Activated CD8-positive, alpha-beta memory T cell treated with anti-CD3 and anti-CD28 coated beads for 36 hours (primary cell): ENCODE measurements at regions not wholly inside any gene's neighbourhood (a gene's known extent, or its start where the extent isn't known, plus 50 kb on each side); places are given as distances from the start of the nearest gene placed in this dataset.
"Not testable (repeated sequence)": the region's sequence is repeated elsewhere in the genome, so short reads cannot be mapped to it uniquely, and the experiment has no call there.

Experiments
- CTCF ChIA-PET: fragments of 350-600 bp; sonication (Branson Sonifier 250); formaldehyde crosslinking; loops from one replicate; lab custom pipeline; 2021; ENCODE audit warnings: antibody characterized with exemption; lab: Charles Lee
- POLR2A ChIA-PET: fragments of 350-600 bp; sonication (Branson Sonifier 250); formaldehyde crosslinking; loops from one replicate; lab custom pipeline; 2021; ENCODE audit warnings: antibody characterized with exemption; lab: Charles Lee

DNA sequence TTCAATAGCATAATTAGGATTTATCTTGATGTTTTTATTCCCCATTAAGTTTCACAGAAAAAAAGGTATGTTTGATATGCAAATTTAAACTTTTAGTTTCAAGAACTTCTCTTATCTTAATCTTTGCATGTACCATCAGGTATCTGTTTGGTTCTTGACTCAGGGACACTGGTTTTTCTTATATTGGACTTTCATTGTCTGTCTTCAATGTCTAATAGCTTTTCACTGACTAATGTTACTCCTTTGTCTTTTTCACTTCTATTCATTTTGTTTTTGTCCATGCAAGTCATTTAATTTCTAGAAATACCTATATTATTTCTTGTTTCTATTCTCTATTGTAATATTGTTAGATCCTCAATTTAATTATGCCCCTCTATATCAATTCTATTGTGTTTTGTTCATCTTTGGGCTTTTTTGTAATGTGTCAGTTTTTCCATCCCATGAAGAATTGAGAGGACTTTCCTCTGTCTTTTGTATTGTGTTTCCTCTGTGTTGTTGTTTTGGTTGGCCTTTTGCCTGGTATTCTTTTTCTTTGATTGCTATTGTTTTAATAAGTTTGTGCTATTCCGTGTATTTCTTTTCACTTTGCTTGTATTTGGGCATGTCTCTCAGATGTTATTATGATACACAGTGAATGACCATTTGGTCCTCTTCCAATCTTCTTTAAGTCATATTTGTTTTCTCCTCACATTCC lies 58.3 kb upstream of the ANKRD10 start:
- ChIA-PET POLR2A (no interaction called here), CTCF (no interaction called here)

DNA sequence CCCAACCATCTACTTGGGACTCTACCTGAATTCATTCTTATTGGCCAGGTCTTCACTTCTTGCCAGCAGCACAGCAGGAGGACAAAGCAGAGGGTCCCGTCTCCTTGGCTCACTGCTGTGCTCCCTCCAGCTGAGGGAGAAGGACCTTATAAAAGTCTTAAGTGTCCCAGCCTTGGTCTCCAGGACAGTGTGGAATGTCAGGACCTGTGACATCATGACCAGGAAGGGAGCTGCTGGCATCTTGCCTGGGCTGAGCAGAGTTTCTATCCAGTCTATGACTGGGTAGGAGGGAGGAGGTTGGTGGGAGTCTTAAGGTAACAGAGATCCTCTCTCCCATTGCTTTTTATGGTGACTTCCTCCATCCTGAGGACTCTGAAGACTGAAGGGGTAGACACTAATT lies 56.6 kb upstream of the ANKRD10 start:
- ChIA-PET CTCF (no interaction called here), POLR2A (no interaction called here)

DNA sequence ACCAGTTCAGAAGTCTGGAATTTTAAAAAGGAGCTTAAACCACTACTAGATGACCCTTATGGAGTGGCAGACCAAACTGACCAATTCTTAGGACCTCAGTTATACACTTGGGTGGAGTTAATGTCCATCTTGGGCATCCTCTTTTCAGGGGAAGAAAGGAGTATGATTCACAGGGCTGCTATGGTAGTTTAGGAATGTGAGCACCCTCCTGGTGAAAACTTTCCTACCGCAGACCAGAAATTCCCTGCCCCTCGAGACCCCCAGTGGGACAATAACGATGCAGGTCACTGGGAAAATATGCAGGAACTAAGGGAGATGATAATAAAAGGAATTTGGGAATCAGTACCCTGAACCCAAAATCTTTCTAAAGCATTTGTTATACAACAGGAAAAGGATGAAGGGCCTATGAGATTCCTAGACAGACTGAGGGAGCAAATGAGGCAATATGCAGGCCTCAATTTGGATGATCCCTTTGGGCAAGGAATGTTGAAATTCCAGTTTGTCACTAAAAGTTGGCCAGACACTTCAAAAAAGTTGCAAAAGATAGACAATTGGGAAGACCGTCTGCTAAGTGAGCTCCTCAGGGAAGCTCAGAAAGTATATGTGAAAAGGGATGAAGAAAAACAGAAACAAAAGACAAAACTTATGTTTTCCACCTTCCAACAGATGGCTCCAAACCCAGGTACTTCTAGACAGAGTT lies 52.4 kb upstream of the ANKRD10 start:
- CTCF ChIA-PET: not testable (repeated sequence)

DNA sequence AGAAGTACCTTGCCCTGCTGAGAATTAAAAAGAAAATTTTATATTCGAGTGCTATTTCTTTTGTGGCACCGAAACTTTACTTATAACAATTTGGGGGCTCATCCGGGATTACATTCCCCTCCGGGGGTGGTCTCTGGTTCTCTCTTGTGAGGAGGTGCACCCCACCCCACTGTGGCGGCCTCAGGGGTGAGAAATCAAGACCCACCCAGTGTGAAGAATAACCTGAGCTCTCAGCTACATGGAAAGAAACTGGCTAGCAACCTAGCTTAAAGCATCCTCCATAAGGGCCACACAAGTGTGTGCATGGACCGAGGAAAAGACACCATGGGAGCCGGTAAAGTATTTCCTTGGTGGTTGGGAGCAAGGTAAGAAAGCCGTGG lies 50.9 kb upstream of the ANKRD10 start:
- ChIA-PET POLR2A (no interaction called here), CTCF (no interaction called here)

More for the DNA sequence above, 52.4 kb upstream of the ANKRD10 start:
- POLR2A ChIA-PET: not testable (repeated sequence)

DNA sequence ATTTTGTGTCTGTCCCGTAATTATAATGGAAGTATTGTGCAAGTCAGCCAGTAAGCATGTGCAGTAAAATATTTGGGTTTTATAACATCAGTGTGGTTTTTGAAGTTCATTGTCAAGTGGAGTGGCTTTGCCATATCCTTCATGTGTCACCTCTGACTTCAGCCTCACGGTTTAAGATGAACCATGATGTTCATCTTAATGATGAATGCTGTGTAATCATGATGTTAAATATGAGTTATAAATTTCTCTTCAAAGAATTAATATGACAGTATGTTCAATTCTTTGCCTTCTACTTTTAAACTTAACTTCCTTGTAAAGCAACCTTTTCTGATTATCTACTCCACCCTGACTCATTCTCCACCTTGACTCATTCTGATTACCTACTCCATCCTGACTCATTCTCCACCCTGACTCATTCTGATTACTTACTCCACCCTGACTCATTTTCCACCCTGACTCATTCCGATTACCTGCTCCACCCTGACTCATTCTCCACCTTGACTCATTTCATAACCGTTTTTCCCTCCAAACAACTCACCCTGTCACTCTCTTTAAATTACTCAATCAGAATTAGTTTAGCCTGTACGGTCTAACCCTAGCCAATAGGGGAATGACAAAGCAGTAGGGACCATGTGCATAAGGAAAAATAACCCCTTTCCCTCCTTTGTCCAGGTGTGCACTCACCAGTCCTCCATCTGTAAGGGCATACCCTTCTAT lies 50.3 kb upstream of the ANKRD10 start:
- POLR2A ChIA-PET: no interaction called here
- CTCF ChIA-PET: no interaction called here
